Non-pigmented ciliary epithelial cell (primary cell): ENCODE measurements at regions not wholly inside any gene's neighbourhood (a gene's known extent, or its start where the extent isn't known, plus 50 kb on each side); places are given as distances from the start of the nearest gene placed in this dataset.
"Not testable (repeated sequence)": the region's sequence is repeated elsewhere in the genome, so short reads cannot be mapped to it uniquely, and the experiment has no call there.

ENCODE experiments used
- DNase-seq: peaks from one replicate; pipeline ENCODE4 v3.0.0-alpha.2; 2010; ENCODE audit warnings: low read depth

DNA sequence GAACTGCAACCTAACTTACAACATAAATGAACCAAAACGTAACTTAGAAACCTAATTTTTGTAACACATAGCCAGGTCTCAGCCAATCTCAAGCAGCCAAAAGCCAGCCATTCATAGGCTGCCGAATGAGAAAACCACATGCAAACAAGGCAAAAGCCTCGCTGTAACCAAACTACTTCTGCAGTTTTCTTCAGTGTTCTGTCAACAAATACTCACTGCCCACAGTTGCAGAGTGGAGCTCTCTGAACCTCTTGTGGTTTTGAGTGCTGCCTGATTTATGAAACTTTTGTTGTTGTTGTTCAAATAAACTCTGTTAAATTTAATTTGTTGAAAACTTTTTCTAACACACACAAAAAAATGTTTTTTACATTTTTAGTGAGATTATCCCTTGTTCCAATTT, 251.2 kb downstream of the PAPSS1 start:
- DNase-seq, result no peak

DNA sequence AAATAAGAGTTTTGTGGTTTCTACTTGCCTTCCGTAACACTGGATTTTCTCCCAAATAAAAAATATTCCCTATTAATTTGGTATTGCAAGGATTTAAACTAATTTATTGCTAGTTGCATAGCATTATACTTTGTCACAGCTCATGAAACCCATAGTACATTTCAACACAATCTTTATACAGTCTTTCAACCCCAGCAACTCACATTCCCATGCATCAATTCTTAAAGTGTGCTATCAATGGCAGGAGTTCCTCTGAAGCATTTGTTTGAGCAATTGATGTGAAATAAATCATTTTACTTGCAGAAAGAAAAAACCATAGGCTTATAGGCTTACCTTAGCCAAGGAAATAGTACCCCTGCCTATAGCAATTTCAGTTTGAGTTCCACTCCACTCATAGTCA, 251.9 kb downstream of the PAPSS1 start:
- no peak for DNase-seq

DNA sequence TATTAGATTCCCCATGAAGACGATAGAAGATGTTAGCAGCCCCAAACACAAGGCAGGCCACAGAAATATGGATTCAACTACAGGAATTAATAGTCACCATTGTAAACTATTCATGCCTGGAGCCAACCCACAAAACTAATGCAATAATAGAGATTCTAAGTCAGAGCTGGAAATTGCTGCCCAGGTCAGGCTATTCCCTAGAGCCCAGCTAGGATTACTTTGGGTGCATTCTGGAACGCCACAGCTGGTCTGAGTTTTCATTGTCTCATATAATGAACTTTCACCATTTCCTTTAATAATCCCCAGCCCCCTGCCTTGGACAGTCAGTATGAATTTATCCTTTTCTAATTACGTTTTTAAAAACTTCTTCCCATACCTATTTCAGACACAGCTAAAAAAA, 252.6 kb downstream of the PAPSS1 start:
- DNase-seq, result no peak

DNA sequence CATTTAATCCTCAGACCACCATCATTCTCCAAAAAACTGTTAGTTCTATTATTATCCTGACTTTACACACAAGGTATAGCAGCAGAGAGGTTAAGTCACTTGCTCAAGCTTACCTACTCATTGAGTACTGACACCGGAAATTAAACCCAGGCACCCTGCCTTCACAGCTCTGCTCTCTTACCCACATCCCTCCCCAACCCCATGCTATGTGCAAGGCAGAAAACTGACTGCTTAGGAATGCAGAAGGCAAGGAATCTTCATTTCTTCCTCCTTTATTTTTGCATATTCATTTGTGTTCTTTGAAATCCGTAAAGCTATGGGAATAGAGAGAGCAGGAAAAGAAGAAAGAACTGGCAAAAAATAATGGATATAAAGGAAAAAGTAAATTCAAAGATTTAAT, 261.8 kb downstream of the PAPSS1 start:
- DNase-seq, result no peak

DNA sequence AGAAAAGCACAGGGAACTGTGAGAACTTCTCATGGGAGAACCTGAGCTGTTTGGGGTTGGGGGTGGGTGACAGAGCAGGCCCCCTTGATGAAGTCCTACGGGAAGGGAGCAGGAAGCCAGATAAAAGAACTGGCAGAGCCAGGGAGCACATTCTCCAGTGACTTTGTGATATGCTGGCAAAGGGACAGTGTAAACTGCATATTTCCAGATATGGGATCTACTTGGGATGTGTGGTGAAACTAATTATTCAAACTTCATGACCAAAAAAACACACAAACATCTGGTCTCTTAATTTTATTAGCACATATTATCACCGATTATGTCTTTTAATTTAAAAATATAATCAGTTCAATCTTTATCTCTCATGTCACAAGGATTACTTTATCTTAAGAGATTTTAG, 266.0 kb downstream of the PAPSS1 start:
- DNase-seq, result no peak

DNA sequence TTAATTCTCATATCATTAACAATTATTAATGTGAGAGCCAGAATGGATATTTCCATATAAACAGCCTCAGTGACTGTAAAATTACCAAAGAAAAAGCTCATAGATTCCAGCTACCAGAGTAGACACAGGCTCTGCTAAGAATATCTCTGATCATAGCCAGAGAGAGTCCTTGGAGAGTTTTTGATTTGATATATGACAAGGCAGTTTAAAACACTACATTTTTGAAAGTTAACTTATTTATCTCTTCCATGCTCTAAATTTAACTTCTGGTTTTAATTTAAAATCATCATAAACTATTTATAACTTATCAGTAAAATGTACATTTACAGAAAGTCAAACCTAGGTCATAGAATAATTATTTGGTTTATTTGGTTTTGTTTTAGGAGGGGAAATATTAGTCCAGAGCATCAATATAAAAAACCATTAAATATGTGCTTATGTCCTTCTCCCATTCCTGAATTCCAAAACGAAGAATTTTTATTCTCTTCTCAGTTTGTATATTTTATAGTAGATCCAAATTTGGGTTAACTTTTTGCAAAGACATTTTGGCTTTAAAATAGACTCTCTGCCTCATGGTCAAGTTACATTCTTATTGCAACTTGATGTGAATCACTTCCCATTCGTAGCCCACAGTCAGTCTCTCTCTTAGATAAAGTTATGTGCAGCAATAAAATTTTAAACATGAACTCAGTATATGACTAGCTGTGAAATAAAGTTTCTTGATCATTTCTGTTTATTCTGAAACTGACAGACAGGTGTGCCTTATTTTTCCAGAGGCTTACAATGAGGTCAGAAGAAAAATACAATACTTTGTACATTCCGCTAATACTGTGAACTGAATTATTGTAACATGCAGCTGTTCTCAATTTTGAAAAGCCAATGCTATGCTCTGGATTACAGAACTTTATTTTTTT, 267.1 kb downstream of the PAPSS1 start:
- DNase-seq, result no peak

DNA sequence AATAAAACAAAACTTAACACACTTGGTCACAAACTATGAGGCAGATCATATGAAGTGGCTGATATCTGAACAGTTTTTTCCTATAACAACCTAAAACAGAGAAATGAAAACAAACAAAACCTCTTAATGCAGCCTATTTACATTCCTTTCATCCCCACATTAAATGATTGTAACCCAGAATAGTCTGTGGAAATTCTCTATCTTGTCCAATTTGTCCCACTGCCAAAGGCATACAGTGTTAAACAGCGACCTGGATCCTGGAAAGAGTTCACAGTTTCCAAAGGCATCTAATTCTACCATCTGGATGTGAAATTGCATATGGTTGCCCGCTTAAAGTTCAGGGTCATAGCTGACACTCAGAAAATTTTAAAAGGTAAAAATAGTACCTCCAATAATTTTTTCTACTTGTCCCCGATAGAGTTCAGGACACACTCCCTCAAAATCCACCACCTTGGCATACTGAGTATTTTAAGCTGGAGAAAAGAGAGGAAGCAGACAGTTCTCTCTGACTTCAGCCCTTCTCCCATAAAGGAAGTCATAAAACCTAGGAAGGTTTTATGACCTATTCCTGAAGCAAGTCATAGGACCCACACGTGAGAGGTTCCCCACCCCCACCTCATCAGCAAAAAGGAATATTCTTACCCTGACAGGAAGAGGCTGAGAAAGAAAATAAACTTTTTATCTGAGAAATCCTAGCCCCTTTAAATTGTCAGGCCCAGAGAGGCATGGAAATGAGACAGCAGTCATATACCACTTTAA, 270.2 kb downstream of the PAPSS1 start:
- no peak for DNase-seq

DNA sequence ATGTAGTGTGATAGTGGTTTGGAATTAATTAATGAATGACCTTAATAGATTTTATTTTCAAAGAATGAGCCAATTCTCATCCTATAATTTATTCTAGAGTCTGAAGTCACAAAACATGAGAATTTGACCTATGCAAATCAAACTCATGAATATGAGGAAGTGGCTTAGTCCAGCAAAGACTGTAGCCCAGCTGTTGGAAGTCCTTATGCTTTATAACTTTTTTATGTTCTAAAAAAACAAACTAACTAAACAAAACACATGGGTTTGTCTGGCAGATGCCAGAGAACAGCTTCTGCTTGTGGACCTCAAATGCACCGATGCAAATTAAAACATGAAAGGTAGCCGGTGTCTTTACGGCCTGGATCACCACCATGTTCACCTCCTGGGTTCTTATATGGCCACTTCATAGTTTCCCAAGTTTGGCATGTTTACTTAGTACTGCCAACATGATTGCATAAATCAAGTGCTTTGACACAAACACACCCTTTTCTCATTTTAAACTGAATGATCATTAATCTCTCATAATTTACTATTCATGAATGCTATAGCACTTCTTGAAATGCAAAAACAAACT, 277.4 kb downstream of the PAPSS1 start:
- no peak for DNase-seq

DNA sequence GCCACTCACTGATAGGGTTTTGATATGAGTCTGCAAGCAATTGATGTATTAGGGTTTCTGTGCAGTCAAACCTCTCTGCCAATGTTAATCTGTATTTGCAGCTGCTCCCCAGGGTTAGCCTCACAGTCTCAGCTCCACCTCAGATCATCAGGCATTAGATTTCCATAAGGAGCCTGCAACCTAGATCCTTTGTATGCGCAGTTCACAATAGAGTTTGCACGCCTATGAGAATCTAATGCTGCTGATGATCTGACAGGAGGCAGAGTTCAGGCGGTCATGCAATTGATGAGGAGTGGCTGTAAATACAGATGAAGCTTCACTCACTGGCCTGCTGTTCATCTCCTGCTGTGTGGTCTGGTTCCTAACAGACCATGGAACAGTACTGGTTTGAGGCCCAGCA, 280.6 kb downstream of the PAPSS1 start:
- DNase-seq, result no peak

DNA sequence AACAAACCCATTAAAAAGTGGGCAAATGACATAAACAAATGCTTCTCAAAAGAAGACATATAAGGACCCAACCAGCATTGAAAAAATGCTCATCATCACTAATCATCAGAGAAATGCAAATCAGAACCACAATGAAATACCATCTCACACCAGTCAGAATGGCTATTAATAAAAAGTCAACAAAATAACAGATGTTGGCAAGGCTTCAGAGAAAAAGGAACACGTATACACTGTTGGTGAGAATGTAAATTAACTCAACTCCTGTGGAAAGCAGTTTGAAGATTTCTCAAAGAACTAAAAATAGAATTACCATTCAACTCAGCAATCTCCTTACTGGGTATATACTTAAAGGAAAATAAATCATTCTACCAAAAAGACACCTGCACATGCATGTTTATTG, 283.6 kb downstream of the PAPSS1 start:
- not testable (repeated sequence) for DNase-seq

DNA sequence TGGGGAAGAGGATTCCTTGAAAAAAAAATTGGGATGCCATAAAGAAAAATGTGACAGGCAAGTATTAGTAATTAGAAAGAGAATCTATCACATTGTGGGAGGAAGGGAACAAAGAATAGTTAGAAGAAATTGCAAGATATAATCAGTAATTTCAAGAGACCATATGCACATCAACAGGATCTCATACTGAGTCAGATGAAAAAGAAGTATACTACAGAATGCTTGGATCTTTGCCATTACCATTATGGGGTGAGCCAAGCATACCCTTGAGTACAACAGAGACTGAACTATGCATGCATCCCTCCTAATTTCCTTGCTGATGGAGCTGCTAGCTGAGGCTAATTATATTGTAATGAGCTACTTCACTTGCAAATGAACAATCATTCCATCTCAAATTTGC, 287.6 kb downstream of the PAPSS1 start:
- no peak for DNase-seq

DNA sequence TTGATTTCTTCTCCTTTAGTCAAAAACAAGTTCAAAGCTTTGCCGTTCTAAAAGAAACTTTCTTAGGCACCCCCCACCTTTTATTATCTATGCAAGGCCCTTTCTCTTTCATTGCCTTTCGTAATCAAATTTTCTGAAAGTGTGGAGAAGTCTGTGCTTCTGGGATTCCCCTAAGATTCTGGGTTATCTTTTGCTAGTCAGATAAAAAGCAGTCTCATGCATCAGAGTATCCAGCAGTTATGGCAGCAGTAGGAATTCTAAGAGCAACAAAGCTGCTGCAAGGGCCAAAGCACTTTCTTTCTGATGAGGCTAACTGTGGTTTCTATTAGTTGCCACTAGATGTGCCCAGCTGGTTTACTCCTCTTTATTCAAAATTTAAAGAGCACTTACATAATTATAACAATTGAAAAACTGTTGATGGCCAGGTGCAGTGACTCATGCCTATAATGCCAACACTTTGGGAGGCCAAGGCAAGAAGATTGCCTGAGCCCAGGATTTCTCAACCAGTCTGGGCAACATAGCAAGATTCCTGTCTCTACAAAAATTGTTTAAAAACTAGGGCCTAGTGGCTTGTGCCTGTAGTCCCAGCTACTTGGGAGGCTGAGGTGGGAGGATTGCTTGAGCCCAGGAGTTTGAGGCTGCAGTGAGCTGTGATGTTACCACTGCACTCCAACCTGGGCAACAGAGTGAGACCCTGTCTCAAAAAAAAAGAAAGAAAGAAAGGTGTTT, 296.2 kb downstream of the PAPSS1 start:
- DNase-seq, result no peak

DNA sequence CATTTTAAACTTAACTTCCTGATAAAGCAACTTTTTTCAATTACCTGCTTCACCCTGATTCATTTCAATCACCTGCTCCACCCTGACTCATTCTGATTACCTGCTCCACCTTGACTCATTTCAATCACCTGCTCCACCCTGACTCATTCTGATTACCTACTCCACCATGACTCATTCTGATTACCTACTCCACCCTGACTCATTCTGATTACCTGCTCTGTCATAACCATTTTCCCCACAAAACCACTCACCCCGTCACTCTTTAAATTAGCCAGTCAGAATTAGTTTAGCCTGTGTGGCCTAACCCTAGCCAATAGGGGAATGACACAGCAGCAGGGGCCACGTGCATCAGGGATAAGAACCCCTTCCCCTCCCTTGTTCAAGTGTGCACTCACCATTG, 300.5 kb downstream of the PAPSS1 start:
- DNase-seq, result not testable (repeated sequence)

DNA sequence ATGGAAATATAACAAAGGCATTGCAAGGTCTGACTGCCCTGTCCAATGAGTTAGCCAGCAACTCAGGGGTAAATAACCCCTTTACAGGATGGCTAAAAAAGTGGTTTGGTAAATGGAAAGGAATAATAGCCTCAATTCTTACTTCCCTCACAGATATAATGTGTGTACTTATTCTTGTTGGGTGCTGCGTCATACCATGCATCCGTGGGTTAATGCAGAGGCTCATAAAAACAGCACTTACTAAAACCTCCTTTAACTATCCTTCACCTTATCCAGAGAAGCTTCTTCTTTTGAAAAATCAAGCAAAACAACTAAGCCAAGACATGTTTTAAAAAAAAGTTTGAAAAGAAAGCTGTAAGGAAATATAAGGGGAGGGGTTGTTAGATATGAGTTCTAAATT, 301.0 kb downstream of the PAPSS1 start:
- no peak for DNase-seq

DNA sequence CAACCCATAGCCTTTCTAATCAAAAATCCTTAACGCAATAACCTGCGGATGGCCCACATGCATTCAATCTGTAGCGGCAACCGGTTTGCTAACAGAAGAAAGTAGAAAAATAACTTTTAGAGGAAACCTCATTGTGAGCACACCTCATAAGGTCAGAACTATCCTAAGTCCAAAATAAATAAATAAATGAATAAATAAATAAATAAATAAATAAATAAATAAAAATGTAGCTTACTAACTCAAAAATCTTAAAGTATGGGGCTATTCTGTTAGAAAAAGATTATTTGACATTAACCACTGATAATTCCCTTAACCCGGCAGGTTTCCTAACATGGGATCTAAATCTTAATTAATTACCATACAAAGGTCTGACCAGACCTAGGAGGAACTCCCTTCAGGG, 304.5 kb downstream of the PAPSS1 start:
- not testable (repeated sequence) for DNase-seq

DNA sequence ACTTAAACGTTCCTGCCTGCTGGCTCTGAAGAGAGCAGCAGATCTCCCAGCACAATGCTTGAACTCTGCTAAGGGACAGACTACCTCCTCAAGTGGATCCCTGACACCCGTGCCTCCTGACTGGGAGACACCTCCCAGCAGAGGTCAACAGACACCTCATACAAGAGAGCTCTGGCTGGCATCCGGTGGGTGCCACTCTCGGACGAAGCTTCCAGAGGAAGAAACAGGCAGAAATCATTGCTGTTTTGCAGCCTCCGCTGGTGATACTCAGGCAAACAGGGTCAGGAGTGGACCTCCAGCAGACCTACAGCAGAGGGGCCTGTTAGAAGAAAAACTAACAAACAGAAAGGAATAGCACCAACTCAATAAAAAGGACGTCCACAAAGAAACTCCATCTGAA, 310.2 kb downstream of the PAPSS1 start:
- not testable (repeated sequence) for DNase-seq

DNA sequence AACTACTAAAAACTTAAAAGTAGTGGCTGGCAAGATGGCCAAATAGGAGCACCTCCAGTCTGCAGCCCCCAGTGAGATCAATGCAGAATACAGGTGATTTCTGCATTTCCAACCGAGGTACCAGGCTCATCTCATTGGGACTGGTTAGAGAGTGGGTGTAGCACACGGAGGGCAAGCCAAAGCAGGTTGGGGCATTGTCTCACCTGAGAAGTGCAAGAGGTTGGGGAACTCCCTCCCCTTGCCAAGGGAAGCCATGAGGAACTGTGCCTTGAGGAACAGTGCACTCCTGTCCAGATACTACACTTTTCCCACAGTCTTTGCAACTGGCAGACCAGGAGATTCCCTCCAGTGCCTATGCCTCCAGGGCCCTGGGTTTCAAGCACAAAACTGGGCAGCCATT, 311.1 kb downstream of the PAPSS1 start:
- DNase-seq, result no peak

DNA sequence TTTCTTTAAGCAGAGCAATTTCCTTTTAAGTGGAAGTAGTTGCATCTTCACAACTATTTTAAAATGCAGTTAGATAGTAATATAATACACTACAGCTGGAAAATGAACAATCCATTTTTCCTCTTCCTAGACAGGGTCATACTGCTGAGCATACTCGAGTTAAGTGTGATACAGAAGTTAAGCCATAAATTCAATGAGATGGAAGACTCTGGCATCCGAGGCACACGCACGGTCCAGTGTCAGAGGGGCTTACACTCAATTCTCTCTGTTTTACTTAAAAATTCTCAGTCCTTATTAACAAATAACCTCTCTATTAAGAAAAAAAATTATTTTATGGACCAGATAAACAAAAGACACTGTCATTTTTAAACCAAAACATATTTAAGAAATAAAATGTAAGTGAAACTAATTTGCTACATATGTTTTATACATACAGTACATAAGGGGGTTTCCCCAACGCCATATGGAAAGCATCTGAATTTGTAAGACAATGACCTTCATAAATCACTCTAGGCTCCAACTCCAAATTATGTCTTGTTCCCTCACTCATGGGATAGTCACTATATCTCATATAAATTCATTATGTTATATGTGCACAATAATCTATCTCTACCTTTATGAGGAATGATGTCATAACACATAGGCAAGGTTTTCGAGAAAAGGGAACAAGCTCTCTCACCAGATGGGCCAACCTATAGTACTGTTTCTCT, 315.3 kb downstream of the PAPSS1 start:
- DNase-seq, result no peak

DNA sequence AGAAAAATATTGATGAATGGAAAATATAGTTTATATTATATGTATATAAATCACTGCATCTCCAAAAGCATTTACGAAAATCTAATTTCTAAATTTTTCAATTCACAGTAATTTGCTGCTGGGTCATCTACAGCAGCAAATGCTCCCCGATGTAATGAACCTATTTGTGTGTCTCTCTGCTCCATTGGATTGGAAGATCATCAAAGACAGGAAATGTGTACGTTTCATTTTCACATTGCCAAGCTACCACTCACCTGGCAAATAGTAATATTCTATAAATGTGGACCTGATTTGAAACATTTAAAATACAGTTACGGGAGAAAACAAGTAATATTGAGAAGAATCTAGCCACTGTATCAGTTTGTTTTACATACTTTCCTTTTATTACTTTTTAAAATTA, 317.7 kb downstream of the PAPSS1 start:
- no peak for DNase-seq

DNA sequence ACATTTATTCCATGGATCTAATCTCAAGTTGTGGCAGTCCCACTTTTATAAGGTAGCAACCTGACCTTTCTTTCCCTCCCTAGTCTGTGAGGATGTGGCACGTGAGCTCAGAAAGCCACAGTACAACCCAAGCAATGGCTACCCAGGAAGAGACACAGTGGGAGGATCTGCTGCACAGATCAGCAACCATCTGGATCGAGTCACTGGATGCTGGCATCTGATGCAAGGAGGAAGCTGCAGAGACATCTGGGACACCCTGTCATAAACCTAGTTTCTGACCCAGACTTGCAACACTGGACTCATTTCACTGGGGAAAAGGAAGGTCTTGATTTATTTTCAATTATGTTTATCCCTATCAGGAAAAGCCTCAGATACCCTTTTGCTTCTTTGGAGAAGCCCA, 327.1 kb downstream of the PAPSS1 start:
- no peak for DNase-seq

DNA sequence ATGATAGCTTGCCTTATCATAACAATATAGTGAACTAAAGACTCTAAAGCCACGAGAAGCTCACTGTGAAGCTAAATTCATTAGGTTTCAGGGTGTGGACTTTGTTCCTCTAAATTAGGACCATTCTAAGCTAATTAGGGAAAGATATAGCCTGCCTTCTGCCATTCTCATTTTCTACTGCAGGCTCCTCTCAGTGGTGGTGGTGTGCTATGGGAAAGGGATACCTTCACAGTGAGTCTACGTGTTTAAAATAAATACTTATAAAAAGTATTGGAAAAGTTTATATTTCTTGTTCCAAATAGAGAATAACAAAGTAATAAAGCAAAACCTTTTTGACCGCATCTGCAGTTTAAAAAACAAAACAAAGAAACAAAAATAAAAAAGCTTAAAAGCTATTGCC, 327.7 kb downstream of the PAPSS1 start:
- no peak for DNase-seq

DNA sequence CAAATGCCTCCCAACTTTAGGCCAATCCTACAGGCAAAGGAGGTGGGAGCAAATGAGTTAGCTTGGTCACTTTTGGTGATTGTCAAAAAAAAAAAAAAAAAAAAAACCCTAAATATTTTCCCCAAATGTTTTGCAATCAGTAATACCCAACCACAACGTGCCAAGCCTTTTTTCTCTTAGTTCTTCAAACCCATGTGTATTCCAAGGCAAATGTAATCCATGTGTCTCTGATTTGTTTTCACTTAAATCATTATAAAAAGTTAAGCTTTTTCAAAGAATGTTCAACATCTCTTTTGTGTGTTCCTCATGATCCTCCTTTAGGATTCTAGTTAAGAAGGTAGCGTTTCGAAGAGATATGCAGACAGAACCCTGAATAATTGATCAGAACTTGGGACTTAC, 328.4 kb downstream of the PAPSS1 start:
- DNase-seq, result no peak
